Nucleus accumbens (tissue), 56 donors: ENCODE measurements at regions not wholly inside any gene's neighbourhood (a gene's known extent, or its start where the extent isn't known, plus 50 kb on each side); places are given as distances from the start of the nearest gene placed in this dataset.
A peak's percentile ranks its signal among the peaks of the same experiment; 100 is the strongest.

Experiments used
- DNase-seq, 56 donors: peaks; one replicate each; lab custom pipeline; 2025; lab: John Stamatoyannopoulos, UW

- no peak for DNase-seq
These were observed 170.0 kb downstream of the ACKR3 start for GRCh38 chr2:236739663-236740062.

- DNase-seq = no peak
These were observed 170.9 kb downstream of the ACKR3 start for GRCh38 chr2:236740506-236740905.

GRCh38 chr2:236743039-236743920 is 173.7 kb downstream of the ACKR3 start:
- no peak for DNase-seq

DNA sequence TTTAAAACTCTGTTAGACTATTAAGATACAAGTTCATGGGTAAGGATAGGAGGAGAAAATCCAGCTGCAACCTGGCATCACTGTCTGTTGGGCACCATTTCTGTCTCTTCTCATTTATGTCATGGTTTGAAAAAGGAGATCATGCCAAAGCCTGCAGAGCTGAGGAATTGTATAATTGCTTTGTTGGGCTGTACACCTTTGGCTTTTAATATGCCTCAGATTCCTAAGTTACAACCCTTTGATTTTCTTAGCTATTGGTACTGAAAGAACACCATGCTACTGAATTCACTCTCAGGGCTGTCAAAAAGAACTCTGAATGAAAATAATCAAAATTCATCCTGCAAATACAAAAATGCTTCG is 174.3 kb downstream of the ACKR3 start:
- DNase-seq = no peak

GRCh38 chr2:236744281-236744705 is 174.7 kb downstream of the ACKR3 start:
- no peak for DNase-seq

GRCh38 chr2:236744716-236745115 is 175.1 kb downstream of the ACKR3 start:
- no peak for DNase-seq

GRCh38 chr2:236745420-236746210 is 176.0 kb downstream of the ACKR3 start:
- no peak for DNase-seq

DNA sequence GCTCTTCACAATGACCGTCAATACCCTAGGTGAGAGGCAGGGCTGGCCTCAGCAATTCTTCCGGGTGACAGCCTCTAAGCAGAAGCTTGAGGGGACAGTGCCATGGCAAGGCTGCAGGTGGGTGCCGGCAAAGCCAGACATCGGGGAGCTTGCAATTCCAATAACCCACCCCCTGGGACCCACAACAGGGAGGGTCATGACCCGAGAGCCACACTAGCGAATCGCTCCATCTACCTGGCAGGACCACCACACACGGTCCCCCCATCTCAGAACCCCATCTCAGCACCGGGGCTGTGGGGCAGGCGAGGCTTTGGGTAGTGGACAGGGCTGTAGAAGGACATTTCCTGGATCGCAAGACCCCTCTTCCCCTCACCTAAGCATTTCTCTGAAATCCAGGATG is 177.2 kb downstream of the ACKR3 start:
- no peak for DNase-seq

GRCh38 chr2:236747426-236747825 is 177.8 kb downstream of the ACKR3 start:
- DNase-seq = no peak

GRCh38 chr2:236747925-236748324 is 178.3 kb downstream of the ACKR3 start:
- DNase-seq = no peak

DNA sequence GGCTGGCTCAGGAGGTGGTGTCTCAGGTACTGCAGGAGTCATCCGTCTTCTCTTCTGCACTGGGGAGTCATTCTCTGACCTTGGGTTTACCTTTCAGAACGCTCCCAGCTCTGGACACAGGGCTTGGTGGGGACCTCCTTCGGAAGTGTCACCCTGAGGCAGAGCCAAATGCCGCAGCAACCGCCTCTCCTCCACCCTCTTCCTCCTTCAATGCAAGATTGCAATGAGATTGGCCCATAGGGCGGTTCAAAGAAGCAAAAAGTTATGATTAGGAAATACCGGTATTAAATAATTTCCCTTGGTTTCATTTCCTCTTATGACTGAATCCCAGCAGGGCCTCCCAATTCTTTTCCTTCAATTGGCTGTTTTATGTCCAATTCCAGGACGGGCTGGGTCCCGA is 178.8 kb downstream of the ACKR3 start:
- DNase-seq = no peak

DNA sequence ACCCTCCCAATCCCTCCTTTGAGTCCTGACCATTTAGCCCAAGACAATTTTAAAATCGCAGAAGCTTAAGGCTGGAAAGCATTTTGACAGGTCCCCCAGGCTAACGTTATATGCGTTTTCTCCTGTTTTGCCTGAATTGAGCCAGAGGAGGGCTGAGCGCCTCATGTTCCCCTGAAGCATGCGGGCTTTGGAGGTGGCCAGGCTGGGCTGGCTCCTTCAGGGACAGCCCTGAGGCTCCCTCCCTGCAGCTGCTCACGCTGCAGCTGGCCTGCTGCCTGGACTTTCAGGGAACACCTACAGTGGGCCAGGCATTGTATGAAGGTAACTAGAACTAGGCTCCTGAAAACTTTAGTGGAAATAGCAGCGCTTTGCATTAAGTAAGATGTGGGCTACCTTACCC is 179.2 kb downstream of the ACKR3 start:
- no peak for DNase-seq

GRCh38 chr2:236749346-236749745 is 179.7 kb downstream of the ACKR3 start:
- DNase-seq = peak in 8 of 56 donors; percentile 3 to 43 (median 22)

DNA sequence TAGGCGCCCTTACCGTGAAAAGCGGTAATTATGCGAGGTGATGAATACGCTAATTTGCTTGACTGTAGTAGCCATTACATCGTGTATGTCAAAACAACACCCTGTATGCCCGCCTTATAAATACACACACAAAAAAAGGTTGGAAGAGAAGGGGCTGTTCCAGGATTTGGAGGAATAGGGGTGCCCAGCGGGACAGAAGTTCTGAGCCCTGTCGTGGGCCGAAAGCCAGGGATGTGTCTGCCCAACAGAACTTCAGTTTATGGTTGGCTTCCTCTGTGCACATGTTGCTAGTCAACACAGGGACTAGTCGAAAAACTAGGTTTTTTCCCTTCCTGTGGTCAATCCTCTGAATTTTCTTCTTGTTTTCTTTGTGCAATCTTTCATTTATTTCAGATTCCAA is 182.5 kb downstream of the ACKR3 start:
- DNase-seq = no peak

GRCh38 chr2:236753606-236754270 is 184.1 kb downstream of the ACKR3 start:
- DNase-seq = no peak

GRCh38 chr2:236754271-236754944 is 184.8 kb downstream of the ACKR3 start:
- no peak for DNase-seq

GRCh38 chr2:236755278-236755840 is 185.7 kb downstream of the ACKR3 start:
- DNase-seq = no peak

DNA sequence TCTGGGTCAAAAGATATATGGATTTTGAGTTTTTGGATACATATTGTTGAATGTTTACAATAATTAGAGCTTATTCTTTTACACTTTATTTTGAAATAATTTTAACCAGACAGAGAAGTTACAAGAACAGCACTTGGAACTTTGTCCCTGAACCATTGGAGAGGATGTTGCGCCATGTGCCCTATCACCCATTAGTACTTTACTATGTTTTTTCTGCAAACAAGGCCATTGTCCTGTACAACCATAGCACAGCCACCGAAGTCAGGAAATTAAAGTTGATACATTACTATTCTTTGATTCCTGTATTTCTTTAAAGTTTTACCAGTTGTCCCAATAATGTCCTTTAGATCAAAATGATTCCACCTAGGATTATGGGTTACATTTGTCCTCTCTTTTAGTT is 188.8 kb downstream of the ACKR3 start:
- no peak for DNase-seq

- DNase-seq = no peak
These were observed 190.6 kb downstream of the ACKR3 start for GRCh38 chr2:236760246-236760645.

- DNase-seq = no peak
These were observed 191.7 kb downstream of the ACKR3 start for GRCh38 chr2:236761358-236761757.
